NAMALWA (cell line): ENCODE measurements at regions not wholly inside any gene's neighbourhood (a gene's known extent, or its start where the extent isn't known, plus 50 kb on each side); places are given as distances from the start of the nearest gene placed in this dataset.

Experiments
- DNase-seq: peaks from one replicate; pipeline ENCODE4 v3.0.0-alpha.2; 2015; ENCODE audit warnings: low spot score

DNA sequence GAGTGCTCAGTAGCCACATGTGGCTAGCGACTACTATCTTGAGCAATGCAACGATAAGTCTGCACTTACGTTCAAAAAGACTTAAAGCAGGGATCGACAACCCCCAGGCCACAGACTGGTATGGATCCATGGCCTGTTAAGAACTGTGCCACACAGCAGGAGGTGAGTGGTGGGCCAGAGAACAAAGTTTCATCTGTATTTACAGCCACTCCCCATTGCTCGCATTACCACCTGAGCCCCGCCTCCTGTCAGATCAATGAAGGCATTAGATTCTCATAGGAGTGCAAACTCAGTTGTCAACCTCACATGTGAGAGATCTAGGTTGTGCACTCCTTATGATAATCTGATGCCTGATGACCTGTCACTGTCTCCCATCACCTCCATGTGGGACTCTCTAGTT lies 103.6 kb upstream of the ZRANB2 start:
- no peak for DNase-seq

DNA sequence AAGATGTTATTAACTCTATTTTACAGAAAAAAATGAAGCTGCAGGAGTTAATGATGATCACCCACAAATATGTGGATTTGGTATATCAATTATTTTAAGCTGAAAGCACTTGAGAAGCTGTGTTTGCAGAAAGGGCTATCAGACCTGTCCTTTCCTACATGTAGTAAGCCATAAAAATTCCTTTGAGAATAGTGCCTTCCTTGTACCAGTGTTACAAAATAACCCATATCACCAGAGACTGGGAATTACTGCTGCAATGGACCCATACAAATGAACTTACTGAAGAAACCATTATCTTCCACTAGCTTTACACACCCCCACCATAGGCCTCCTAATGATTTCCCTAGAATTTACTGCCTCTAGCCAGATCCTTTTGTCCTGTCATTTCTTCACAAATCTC lies 99.2 kb upstream of the ZRANB2 start:
- no peak for DNase-seq

- DNase-seq = peak; percentile 5
These were observed 90.1 kb upstream of the ZRANB2 start for GRCh38 chr1:71170925-71171324.

GRCh38 chr1:71167505-71167904 lies 86.7 kb upstream of the ZRANB2 start:
- DNase-seq = no peak

- no peak for DNase-seq
These were observed 85.6 kb upstream of the ZRANB2 start for GRCh38 chr1:71166178-71167173.

DNA sequence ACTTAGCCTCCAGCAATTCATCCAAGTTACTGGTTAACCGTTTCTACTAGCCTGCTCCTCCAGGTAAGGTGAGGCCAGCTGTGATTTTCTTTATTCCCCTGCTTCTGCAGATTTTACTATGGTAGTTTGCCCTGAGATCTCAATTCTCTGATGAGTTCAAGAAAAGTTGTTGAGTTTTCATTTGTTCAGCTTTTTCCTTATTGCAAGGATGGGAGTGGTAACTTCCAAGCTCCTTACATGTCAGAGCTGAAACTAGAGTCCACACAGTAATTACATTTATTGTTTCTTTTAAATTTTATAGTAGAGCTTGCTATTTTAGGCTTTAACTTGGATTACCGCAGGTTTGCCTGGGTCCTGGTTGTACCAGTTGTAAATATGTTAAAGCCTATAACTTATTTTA lies 76.9 kb upstream of the ZRANB2 start:
- DNase-seq = no peak

- no peak for DNase-seq
These were observed 76.3 kb upstream of the ZRANB2 start for GRCh38 chr1:71157151-71157550.

- no peak for DNase-seq
These were observed 75.8 kb upstream of the ZRANB2 start for GRCh38 chr1:71156590-71156989.

GRCh38 chr1:71154429-71154828 lies 73.6 kb upstream of the ZRANB2 start:
- no peak for DNase-seq

DNA sequence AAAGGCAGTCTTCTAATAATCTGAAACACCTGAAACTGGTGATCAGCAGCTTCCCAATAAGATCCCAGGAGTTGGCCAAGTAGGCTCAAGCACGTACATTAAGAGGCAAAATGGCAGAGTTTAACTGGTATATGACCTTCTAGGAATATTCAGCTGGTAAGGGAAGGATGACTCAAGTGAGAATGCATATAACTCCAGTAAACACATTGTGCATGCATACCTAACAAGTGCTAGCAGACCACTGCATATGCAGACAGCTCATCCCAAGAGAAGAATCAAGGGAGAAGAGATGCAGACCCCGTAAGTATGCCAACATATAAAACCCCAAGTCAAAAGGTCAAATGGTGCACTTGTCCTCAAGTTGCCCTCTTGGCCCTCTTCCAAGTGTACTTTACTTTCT lies 73.0 kb upstream of the ZRANB2 start:
- no peak for DNase-seq

GRCh38 chr1:71147637-71148360 lies 67.0 kb upstream of the ZRANB2 start:
- no peak for DNase-seq

GRCh38 chr1:71135571-71135970 lies 54.7 kb upstream of the ZRANB2 start:
- DNase-seq = no peak
